ENCODE measurements at regions not wholly inside any gene's neighbourhood (a gene's known extent, or its start where the extent isn't known, plus 50 kb on each side); places are given as distances from the start of the nearest gene placed in this dataset.

GRCh38 chr2:52880872-52881271 is 886.7 kb upstream of the CHAC2 start:
- H3K27ac ChIP-seq = no peak overlapping the region
- no peaks in the 10 kb centered on the region for H3K36me3 ChIP-seq
- WGBS, 2 donors = 27 to 42% methylated on average over 3 of the region's 3 CpGs
- H3K4me3 ChIP-seq = peak overlapping the region in 1 of 10 donors; percentile 6
- DNase-seq = no peak
- TF ChIP-seq CTCF (IDR thresholded peaks at IDR 0.05) = no peak
- ATAC-seq = peak in 5 of 8 donors; percentile 38 to 78 (median 72)
- H3K27me3 ChIP-seq = no peaks in the 10 kb centered on the region
- H3K4me1 ChIP-seq = no peaks in the 10 kb centered on the region
- no peaks in the 10 kb centered on the region for H3K9me3 ChIP-seq
- intact Hi-C loops (cut with DNase I) = no loop called here

- no peak for ATAC-seq
- H3K27me3 ChIP-seq = no peaks in the 10 kb centered on the region
- no peaks in the 10 kb centered on the region for H3K9me3 ChIP-seq
- H3K4me1 ChIP-seq = no peaks in the 10 kb centered on the region
- TF ChIP-seq CTCF (IDR thresholded peaks at IDR 0.05) = no peak
- WGBS, 2 donors = 73 to 81% methylated on average over 4 of the region's 4 CpGs
- H3K4me3 ChIP-seq = no peak overlapping the region
- no peak overlapping the region for H3K27ac ChIP-seq
- no peaks in the 10 kb centered on the region for H3K36me3 ChIP-seq
- intact Hi-C loops (cut with DNase I) = no loop called here
- DNase-seq = no peak
These were observed 888.0 kb upstream of the CHAC2 start for GRCh38 chr2:52879561-52879960.

- ATAC-seq = no peak
- H3K4me1 ChIP-seq = no peaks in the 10 kb centered on the region
These were observed 889.9 kb upstream of the CHAC2 start for GRCh38 chr2:52877703-52878102.

DNA sequence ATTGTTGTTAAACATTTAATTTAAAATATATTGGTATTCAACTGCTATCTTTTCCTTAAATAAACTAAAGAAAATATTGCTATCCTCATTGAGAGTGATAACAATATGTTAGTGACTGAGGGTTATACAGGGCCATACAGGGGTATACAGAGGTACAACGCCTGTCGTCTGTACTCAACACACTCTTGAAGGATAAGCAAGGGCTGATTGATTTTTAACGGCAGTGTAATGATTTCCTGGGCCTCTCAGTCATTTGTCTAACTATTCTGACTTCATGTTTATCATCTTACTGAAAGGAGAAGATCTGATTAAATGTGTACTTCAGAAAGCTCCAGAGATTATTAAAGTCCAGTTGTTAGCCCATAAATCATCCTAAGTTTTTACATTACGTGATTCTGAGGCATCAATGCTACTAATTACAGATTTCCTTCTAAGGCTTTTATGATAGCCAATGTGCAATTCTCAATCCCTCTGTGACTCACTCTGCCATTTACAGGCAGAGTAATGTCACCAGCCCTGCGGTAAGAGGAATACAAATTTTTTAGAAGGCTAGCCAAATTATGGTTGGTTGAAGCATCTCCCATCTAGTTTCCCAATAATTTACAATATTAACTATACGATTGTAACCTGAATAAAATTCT is 893.0 kb upstream of the CHAC2 start:
- no peak overlapping the region for H3K4me3 ChIP-seq
- H3K4me1 ChIP-seq = no peaks in the 10 kb centered on the region
- no peaks in the 10 kb centered on the region for H3K36me3 ChIP-seq
- DNase-seq (no peak), ATAC-seq (no peak)
- no peak for TF ChIP-seq CTCF (IDR thresholded peaks at IDR 0.05)
- WGBS, 2 donors = 69 to 82% methylated on average over 6 of the region's 6 CpGs
- no peak overlapping the region for H3K27ac ChIP-seq
- peaks cover 0 to 4% (median 0%) of the 10 kb centered on the region in 7 donors for H3K27me3 ChIP-seq
- H3K9me3 ChIP-seq = no peaks in the 10 kb centered on the region
- intact Hi-C loops (cut with DNase I) = no loop called here

More at GRCh38 chr2:52877703-52878102, 889.9 kb upstream of the CHAC2 start:
- DNase-seq = no peak
- Histone ChIP-seq H3K4me3 (no peak overlapping the region), H3K9me3 (no peaks in the 10 kb centered on the region), H3K27me3 (no peaks in the 10 kb centered on the region), H3K27ac (no peak overlapping the region), H3K36me3 (no peaks in the 10 kb centered on the region)
- intact Hi-C loops (cut with DNase I) = no loop called here
- no peak for TF ChIP-seq CTCF (IDR thresholded peaks at IDR 0.05)
- WGBS, 2 donors = 92 to 100% methylated on average over 1 of the region's 1 CpG
